D721Med (cell line): ENCODE measurements at regions not wholly inside any gene's neighbourhood (a gene's known extent, or its start where the extent isn't known, plus 50 kb on each side); places are given as distances from the start of the nearest gene placed in this dataset.
A peak's percentile ranks its signal among the peaks of the same experiment; 100 is the strongest.

ENCODE experiments used
- DNase-seq: peaks from one replicate; pipeline ENCODE4 v3.0.0; 2011; ENCODE audit warnings: low spot score; ENCODE audit not compliant: insufficient read length
- FAIRE-seq: peaks from 2 replicates; lab custom pipeline; 2011; peaks lifted over from hg19 to GRCh38; lab: Jason Lieb, UNC
- TF ChIP-seq, protein P1 (sequence below): IDR thresholded peaks from 2 replicates; pipeline ENCODE4 v1.5.1; 2012; ENCODE audit warnings: mild to moderate bottlenecking, control low read depth; ENCODE audit not compliant: insufficient read depth; ENCODE audit errors: missing control alignments

DNA sequence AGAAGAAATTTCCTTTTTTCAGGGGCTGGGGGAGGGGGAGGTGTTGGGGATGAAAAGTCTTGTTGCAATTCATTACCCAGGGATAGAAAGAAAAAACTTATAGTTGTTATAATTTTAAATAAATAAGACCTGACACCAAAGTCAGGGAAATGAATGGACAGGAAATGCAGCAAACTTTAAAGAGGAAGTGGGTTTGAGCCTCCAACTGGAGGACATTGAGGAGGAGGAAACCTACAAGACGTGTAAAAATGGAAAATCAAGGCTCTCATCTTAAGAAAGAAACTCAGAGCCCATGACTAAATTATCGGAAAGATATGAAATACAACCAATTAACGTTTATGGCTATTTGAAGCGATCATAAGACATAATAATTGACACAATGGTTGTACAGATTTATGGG, 54.4 kb downstream of the NIBAN1 start:
- DNase-seq (no peak), FAIRE-seq (peak; percentile 80)
- TF ChIP-seq, protein P1, sequence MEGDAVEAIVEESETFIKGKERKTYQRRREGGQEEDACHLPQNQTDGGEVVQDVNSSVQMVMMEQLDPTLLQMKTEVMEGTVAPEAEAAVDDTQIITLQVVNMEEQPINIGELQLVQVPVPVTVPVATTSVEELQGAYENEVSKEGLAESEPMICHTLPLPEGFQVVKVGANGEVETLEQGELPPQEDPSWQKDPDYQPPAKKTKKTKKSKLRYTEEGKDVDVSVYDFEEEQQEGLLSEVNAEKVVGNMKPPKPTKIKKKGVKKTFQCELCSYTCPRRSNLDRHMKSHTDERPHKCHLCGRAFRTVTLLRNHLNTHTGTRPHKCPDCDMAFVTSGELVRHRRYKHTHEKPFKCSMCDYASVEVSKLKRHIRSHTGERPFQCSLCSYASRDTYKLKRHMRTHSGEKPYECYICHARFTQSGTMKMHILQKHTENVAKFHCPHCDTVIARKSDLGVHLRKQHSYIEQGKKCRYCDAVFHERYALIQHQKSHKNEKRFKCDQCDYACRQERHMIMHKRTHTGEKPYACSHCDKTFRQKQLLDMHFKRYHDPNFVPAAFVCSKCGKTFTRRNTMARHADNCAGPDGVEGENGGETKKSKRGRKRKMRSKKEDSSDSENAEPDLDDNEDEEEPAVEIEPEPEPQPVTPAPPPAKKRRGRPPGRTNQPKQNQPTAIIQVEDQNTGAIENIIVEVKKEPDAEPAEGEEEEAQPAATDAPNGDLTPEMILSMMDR = no peak

DNA sequence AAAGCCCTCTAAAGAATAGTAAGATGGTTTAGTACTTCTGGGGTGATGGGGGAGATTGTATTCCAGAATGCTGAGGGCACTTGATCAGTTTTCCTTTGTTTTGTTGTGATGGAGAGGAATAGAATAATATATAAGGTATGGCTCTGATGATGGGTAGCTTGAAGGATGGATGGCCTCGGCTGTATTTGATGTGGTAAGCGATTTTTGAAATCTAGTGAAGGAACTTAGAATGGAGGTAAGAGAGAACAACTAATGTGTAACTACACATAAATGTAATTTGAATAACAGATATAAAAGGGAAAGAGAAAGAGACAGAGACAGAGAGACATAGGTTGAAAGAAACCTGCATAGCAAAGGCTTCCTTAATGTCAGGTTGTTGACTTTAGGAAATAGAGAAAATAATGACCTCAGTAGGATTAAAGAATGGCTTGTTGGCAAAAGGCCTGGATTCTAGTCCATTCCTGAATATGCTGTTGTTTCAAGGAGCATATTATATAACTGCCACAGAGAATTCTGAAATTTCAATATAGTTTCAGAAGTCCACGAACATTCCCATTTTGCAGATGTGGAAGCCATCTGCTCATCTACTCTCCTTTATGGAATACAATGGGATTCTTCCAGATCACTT, 58.7 kb downstream of the NIBAN1 start:
- TF ChIP-seq, protein P1 = no peak
- peak; percentile 46 for FAIRE-seq
- DNase-seq = no peak

DNA sequence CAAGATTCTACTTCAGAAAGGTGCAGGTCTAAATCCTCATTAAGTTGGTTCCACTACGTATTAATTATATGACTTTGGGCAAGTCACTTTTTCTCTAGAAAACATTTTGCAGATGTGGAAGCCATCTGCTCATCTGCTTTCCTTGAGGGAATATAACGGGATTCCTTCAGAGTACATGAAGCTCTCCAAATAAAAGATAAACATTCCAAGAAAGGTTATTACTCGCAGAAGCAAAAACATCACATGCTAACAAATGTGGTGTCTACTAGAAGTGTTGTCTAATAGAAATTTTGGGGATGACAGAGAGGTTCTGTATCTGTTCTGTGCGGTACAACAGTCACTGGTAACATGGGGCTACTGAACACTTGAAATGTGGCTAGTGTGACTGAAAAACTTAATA, 60.2 kb downstream of the NIBAN1 start:
- TF ChIP-seq, protein P1 = no peak
- FAIRE-seq = peak; percentile 35
- DNase-seq = no peak

DNA sequence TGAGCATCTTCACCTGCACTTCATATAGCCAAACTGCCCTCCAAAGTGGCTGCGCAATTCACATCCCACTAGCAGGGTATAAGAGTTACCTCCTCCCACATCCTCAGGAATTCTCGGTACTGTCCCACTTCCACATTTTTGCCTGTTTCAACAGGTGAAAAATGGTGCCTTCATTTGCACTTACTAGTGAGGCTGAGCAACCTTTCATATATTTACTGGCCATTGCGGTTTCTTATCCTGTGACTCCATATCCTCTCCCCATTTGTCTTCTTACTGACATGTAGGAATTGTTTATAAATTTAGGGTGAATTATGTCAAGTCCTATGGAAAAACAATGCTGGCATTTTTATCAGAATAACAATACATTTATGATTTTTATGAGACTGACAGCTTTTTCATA, 61.9 kb downstream of the NIBAN1 start:
- TF ChIP-seq, protein P1 = no peak
- no peak for FAIRE-seq
- DNase-seq = no peak

DNA sequence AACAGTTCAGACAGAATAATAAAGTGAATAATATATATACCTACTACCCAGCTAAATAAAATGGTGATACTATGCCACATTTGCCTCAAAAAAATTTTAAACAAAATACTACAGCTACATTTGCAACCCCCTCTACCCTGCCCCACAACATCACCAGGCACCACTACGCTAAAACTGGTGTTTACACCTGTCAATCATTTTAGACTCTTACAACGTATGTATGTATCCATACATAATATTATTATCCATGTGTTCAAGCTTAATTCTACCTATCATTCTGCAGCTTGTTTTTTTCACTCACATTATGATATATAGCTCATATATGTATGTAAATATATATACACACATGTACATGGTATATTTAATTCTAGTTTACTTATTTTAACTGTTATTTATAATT, 62.5 kb downstream of the NIBAN1 start:
- TF ChIP-seq, protein P1 = no peak
- DNase-seq (no peak), FAIRE-seq (no peak)

DNA sequence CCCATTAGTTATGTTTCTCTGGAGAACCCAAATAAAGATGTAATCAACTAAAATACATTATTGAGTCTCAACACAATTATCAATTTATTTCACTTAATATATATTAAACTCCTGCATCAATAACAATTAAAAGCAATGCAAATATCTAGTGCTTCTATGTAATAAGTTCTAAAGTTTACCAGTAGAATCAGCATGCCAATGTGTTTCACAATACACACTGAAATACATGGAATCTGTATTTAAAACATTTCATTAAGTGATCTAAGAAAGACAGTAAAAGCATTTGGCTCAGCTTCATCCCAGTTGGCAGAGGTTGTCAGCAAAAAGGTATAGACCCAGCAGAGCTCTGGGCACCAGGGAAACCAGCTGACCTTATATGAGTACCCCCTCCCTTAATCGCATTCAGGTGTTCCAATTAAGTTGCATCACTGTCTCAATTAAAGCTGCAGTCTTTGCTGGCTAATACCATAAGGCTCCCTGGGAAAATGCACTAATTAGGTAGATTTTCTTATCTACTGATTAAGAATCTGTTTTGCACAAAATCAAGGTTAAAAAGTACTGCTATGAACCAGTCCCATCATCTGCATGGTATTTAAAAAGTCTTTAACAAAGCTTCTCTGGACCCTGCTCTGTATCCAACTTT, 63.1 kb downstream of the NIBAN1 start:
- TF ChIP-seq, protein P1 = no peak
- peak; percentile 67 for FAIRE-seq
- no peak for DNase-seq

DNA sequence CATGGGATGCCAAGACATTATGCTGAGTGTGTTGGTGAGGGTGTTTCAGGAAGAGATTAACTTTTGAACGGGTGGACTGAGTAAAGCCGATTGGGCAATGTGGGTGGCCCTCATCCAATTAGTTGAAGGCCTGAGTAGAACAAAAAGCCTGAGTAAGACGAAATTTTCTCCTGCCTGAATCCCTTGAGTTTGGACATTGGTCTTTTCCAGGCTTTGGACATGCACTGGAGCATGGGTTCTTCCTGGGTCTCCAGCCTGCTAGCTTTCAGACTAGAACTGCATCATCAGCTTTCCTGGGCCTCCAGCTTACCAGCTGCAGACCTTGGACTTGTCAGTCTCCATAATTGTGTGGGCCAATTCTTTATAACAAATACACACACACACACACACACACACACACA, 63.6 kb downstream of the NIBAN1 start:
- DNase-seq = no peak
- FAIRE-seq = no peak
- TF ChIP-seq, protein P1 = no peak
